ENCODE measurements at regions not wholly inside any gene's neighbourhood (a gene's known extent, or its start where the extent isn't known, plus 50 kb on each side); places are given as distances from the start of the nearest gene placed in this dataset.

DNA sequence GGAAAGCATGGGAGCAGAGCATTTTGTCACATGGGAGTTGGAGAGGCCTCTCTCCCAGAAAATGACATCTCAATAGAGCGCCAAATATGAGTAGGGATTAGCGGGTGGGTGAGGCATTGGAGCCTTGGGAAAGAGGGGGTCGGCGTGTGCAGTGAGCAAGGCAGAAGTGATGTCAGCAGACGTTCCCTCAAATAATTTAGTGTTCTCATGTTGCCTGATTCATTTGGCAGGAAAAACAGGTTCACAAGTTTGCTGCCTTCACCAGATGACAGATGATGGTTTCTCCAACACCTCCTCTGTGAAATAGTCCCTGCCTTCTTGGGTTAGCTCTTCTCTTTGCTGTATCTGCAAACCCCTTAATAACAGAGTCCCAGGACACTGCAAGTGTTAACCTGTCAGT is 118.5 kb upstream of the ARHGAP20 start:
- TF ChIP-seq, protein P1, sequence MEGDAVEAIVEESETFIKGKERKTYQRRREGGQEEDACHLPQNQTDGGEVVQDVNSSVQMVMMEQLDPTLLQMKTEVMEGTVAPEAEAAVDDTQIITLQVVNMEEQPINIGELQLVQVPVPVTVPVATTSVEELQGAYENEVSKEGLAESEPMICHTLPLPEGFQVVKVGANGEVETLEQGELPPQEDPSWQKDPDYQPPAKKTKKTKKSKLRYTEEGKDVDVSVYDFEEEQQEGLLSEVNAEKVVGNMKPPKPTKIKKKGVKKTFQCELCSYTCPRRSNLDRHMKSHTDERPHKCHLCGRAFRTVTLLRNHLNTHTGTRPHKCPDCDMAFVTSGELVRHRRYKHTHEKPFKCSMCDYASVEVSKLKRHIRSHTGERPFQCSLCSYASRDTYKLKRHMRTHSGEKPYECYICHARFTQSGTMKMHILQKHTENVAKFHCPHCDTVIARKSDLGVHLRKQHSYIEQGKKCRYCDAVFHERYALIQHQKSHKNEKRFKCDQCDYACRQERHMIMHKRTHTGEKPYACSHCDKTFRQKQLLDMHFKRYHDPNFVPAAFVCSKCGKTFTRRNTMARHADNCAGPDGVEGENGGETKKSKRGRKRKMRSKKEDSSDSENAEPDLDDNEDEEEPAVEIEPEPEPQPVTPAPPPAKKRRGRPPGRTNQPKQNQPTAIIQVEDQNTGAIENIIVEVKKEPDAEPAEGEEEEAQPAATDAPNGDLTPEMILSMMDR (IDR thresholded peaks at IDR 0.05), result no peak
- no peak for TF ChIP-seq POLR2A (IDR thresholded peaks at IDR 0.05)
